HG03097 (cell line): ENCODE measurements at regions not wholly inside any gene's neighbourhood (a gene's known extent, or its start where the extent isn't known, plus 50 kb on each side); places are given as distances from the start of the nearest gene placed in this dataset.
"Not testable (repeated sequence)": the region's sequence is repeated elsewhere in the genome, so short reads cannot be mapped to it uniquely, and the experiment has no call there.

Experiments
- ATAC-seq: cut with Tn5 transposase; IDR thresholded peaks from one replicate; pipeline ENCODE4 v1.9.1; 2021; ENCODE audit not compliant: unreplicated experiment, low FRiP score

DNA sequence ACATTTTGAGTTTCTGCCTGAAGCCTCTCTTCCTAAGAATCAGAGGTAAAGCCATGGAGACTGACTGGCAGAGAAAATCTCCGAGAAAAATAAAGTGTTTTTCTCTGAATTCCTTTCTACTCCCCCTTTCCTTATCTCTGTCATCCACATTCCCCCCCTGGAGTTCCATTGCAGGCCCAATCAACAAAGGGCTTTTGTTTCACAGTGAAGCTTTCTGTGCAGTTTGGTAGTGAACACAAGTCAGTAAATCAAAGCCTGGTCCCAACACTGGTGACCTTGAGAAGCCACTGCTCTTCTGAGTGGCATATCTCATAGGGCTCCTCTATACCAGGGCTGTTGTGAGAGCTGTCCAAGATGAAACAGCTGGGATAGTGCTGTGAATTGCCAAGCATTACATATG is 228.4 kb downstream of the SEC16B start:
- no peak for ATAC-seq

DNA sequence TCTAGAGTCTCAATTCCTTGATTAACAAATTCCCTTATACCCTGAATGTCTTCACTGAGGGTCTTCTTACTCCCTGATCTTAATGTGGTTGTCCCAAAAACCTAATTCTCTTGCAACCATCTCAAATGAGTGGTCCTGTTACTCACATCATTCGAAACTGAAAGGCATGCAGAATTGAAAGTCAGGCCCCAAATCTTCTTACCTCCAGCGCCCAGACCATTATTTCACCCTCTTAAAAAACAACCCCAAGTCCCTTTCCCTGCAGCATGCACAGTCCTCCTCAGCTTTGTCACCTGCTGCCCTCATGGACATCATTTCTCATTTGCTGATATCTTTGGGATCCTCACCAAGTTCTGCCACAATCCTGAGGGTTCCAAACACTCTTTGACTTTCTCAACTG is 230.1 kb downstream of the SEC16B start:
- ATAC-seq, result no peak

DNA sequence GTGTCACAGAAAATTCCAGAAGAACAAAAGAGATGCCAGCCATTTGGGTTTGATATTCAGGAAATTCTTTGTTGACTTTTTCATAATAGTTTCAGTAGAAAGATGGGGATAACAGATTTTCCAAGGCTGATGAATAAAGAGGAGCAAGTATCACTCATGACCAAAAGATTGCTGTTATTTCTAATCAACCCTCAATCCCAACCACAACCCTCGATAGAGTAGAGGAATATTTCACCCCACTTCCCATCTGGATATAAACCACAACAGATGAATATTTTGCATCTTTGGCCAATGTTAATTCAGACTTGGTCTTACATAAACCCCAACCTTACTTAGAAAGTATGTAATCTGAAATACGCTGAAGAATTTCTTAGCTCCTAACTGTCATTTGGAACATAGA is 232.4 kb downstream of the SEC16B start:
- ATAC-seq, result no peak

DNA sequence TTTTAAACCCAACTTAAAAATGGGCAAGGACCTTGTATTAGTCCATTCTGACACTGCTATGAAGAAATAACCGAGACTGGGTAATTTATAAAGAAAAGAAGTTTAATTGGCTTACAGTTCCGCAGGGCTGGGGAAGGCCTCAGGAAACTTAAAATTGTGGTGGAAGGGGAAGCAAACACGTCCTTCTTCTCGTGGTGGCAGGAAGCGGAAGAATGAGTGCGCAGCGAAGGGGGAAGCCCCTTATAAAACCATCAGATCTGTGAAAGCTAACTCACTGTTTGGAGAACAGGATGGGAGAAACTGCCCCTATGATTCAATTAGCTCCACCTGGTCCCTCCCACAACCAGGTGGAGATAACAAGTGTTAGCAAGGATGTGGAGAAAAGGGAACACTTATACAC is 237.7 kb downstream of the SEC16B start:
- ATAC-seq, result no peak

DNA sequence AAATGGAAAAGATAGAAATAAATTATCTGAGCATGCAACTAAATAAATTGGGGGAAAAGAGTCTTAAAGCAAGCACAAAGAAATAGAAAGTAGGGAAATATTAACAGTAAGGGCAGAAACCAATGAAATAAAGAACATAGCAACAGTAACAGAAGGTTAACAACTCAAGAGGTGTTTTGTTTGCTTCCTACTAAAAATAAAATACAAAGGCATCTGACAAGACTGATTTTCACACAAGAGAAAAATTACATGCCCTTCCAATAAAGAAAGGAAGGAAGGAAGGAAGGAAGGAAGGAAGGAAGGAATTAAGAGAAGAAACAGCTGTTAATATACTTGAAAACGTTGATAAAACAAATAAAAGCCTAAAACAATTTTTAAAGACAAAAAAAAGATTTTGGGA is 240.2 kb downstream of the SEC16B start:
- no peak for ATAC-seq

DNA sequence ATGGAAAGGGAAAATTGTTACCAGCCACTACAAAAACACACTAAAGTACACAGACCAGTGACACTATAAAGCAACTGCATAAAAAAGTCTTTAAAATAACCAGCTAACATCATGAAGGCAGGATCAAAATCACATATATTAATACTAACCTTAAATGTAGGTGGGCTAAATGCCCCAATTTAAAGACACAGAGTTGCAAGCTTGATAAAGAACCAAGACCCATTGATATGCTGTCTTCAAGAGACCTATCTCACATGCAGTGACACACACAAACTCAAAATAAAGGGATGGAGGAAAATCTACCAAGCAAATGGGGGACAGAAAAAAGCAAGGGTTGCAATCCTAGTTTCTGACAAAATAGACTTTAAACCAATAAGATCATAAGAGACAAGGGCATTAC is 246.3 kb downstream of the SEC16B start:
- no peak for ATAC-seq

DNA sequence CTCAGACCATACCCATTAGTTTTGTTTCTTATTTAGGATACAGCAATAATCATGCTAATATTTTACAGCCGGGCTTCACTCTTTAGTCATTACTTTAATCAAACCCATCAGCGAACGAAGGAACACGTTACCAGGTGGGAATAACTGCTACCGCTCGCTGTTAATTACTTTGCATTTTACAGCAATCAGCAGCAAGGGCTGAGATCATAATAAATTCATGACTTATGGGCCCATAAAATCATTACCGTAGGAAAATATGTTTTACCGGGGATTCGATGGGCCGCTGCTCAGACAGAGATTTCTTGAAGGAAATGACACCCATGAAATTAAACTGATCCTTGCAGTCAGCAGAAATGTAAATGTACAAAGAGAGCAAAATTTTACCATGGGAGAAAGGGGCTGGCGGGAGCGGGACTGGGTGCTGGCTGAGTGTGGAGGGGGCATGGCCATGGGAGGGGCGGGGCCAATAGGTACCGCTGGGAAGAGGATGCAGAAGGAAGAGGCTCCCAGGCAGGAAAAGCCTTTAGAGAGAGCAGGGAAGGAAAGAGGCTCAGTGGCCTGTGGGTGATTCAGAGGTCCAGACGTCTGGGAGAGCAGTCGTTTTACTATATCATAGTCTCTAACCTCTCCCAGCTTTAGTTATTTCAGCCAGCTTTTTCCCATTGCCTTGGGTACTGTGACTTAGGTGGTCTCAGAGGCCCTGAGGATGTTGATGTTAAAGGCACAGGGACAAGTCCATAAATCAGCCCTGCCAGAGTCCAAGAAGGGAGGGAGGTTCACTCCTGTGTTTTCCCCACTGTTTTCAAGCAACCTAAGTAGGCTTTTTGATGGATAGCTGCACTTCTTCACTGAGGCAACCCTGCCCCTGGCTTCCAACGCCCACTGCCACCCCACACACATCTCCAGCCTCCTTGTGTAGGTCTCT is 258.9 kb downstream of the SEC16B start:
- ATAC-seq, result no peak

DNA sequence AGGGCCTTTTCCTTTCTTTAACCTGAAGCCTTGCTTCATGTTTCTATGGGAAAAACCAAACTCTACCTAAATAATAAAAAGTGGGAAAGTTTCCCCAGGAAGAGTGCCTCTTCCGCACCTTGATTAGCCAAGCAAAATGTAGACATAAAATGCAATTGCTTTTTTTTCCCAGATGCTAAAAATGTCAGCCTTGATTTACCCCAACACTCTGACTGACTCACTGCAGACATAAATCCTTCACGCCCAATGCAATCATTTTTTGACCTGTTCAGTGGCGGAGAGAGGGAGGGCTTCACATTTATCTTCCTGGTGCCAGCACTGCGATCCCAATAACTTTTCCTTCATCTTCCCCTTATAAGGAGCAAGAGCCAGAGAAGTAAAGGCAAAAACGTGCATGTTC is 261.5 kb downstream of the SEC16B start:
- ATAC-seq, result no peak

DNA sequence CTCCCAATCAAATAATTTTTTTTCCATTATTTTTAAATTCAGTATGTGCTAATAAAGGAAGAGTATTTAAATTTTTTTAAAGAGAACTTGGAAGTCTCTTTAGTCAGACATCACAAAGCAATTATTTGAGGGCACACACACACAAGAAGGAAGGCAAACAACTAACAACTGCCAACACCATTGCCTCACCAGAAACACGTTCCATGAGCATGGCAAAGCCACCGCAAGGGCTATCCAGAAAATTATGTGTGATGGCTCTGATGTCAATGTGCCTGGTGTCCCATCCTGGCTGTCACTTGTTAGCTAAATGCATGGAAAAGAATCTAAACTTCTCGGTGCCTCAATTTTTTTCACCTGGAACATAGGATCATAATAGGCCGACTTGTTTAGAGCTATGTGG is 262.9 kb downstream of the SEC16B start:
- ATAC-seq, result no peak

DNA sequence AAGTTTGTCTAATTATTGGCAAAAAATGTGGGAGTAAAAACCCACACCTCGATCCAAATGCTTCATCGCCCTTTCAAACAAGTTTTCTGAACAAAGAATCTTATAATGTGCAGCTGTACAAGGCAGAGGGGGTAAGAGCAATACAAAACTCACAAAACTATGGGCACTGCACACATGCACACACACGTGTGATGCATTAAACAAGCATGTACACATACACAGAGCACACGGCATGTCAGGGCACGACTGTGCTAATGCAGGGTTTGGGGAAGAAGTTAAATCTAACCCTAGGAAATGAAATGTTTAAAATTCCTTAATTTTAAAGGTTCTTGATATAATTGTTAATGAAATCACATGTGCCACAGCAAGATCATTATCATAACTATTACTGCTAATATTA is 264.0 kb downstream of the SEC16B start:
- no peak for ATAC-seq

DNA sequence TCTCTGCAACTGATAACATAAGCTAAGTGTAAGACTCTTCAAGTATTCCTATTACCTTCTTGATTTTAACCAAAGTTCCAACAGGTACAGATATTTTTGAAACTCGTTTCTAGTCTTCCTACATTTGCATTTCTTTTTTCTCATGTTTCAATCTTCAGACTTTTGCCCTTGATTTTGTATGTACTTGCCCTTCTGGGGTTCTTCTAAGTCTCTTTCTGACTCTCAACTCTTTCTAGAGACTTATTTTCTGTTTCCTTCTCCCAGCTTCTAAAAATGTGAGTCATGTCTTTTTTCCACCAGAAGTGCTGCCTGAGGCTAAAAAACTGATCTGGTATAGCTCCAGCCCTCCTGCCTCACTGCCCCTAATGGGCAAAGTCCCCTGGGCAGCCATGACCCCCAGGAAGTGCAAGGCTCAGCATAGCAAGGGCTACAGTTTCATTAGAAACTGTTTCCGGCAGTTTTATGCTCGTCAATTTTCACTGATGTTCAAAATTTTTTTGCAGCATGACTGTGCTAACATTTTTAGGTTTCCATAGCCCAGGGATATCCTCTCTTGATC is 265.9 kb downstream of the SEC16B start:
- no peak for ATAC-seq

DNA sequence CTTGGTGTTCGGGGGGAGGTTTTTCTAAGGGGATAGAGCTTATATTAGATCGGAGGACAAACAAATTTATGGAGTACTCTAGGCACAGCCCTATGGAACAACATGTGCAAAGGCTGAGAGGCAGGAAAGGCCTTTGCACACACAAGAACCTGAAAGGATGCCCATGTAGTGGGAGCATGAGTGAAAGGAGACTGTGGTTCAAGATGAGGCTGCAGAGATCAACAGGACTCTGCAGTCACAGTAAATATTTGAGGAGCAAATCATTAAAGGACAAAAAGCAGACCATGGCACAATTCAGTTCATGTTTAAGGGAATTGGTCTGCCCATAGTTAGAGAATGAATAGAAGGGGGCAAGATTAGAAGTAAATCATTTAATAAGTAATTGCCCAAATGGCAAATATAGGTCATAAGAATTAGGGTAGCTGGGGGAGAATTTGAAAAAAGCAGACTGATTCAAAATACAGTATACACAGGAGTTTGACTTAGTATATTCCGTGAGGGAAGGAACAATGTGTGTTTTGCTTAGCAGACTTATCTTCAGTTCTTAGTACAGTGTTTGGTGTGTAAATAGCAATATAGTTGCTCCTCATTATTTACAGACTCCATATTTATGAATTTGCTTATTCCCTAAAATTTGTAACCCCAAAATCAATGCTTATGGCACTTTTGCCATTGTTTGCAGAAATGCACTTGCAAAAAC is 268.1 kb downstream of the SEC16B start:
- no peak for ATAC-seq

DNA sequence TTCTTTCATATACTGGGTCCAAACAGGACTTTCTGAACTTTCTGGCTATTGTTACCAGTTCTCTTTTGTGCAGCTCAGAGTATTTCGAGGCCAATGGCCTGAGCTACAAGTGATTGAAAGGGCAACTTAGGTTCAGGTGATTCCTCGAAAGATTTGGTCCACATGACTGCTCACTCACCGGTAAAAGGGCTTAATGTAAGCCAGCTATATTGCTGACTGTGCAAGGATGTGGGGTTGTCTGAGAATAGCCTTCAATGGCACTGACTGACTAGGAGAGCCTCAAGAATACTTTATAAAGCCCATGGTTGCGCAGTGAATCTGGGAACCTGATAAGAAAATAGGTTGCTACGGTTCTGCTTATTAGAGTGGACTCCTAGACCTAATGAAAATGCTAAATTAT is 269.0 kb downstream of the SEC16B start:
- no peak for ATAC-seq

DNA sequence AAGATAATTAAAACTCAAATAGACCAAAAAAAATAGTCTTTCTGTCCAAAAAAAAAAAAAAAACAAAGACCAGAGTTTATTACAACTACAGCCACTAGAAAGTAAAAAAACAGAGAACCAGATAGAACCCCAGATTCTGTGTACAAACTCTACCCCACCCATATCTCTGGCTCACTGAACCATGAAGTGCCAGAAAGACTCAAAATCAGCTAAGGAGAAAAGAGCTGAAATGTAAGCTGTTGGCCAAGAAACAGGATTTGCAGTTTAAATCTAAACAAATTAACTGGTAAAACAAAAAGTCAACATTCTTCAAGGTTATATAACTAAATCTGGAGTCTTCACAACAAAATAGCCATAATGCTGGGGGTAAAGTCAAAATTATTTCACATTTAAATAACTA is 278.9 kb downstream of the SEC16B start:
- ATAC-seq, result no peak

DNA sequence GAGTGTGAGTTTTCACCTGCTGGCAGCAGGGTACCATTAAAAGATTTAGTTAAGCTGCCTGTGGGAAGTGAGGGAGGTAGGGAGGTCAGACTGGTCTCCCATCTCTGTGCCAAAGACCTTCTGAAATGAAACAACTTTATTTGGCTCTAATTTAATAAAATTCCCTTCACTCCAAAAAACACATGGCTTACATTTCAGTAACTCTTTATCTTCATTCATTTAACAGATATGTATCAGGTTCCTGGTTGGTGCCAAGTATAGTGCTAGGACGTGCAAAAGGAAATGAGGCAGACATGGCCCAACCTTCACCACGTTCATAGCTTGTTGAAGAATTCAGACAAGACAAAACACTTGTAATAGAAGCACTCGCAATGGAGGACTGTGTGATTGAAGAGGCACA is 282.3 kb downstream of the SEC16B start:
- ATAC-seq, result no peak

DNA sequence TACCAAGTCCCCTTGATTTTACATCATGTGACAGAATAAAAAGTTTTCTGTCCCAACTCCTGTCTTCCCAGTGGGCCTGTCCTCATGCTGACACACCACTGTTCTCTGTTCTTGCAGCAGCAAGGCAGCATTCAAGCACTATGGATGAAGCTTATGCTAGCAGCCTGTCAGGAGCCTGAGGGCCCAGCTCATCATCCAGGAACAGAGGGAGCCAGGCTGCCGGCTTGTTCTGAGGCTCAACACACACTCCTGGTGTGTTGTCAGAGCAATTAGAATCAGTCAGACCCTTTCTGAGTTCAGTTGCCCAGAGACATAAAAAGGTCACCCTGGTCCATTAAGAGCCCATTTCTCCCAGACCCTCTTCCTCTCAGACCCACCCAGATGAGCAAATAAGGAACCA is 282.9 kb downstream of the SEC16B start:
- no peak for ATAC-seq

DNA sequence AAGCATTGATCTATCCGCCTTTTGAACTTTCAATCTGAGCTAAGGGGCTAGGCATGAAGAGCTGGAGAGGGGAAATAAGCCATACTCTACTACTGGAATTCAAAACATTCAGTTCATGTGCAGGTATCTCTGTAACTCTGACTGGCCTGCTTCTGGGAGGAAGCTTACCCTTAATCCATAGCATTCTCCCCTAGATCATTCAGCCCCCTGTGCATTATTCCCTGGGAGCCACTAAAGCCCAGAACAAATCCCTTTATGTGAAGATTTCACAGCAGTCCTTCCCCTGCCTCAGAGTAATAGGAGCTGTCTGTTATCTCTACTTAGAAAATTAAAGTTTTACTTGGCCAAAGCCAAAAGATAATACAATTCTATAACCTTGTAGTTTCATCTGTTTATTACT is 300.7 kb downstream of the SEC16B start:
- ATAC-seq, result no peak

DNA sequence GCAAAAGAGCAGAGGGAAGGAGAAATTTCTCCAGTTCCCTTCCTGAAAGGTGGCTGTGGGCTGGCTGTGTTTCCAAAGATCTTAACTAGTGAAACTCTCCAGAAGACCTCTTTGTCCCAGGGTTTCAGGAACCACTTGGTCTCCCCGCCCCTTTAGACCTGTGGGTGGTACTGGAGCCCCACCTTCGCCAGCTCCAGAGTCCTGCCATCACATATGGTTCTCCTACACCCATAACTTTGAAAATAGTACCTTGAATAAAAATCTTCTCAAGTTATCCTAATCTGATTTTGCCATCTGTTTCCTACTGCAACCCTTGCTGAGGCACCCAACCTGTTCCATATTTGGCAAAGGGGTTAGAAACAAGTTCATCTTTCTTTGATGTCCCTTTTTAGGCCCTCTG is 303.9 kb downstream of the SEC16B start:
- no peak for ATAC-seq

DNA sequence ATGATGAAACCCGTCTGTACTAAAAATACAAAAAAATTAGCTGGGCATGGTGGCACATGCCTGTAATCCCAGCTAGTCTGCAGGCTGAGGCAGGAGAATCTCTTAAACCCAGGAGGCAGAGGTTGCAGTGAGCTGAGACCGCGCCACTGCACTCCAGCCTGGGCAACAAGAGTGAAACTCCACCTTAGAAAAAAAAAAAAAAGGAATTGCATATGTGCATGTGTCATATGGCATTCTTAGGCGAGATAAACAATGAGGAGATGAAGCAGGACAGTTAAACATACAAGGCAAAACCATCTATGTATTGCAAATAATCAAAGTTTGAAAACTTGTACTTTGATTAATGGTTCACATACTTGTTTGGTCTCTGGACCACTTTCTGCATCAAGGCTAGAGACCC is 305.1 kb downstream of the SEC16B start:
- ATAC-seq, result not testable (repeated sequence)

DNA sequence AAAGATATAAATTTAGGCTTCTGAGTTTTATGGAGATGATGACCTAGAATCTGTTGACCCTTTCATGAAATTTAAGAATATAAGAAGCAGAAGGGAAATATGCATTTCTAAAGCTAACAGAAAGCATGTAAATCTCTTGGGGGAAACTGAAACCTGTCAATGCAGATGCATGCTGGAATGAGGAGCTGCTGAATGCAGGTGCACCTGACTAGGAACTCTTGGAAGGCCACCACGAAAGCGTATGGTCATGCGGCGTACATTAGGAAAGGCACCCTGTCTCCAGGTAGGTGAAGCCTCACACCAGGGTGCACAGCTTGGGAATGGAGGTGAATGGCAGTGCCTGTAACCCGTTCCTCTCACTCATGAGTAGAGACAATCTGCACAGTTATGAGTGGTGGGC is 309.7 kb downstream of the SEC16B start:
- ATAC-seq, result no peak

DNA sequence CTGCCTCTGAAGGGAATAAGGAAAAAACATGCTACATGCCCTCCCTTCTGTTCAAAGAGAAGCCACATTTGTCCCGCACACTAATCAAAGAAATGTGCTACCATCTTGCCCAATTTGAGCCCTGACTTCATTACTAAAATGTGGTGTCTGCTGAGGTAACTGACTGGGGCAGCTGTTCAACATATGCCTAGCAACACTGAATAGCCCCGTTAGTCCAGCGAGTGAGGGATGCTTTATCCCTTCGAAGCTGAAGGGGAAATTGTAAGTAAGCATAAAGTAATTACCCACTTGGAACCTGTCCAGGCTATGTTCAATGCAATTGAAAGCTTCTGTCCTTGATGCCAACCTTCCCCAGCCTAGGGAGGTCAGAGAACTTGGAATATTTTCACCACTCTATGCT is 310.6 kb downstream of the SEC16B start:
- no peak for ATAC-seq

DNA sequence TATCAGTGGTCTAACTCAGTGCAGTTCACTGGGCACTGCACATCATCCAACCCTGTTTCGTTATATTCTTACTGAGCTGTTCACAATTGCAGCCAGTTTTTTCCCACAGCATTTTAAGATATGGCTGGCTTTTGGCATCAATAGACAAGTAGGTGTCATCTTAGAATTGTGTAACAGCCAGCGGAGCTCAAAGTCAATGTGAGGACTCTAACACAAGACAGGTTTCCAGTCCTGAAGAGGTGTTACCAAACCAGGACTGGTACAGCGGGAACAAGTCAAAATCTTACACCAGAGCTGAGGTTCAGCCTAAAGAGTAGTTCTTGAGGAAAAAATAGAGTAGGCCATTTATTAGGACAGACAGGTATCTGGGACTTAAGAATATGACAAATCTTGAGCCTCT is 313.3 kb downstream of the SEC16B start:
- no peak for ATAC-seq
